HG03175 (cell line): ENCODE measurements at regions not wholly inside any gene's neighbourhood (a gene's known extent, or its start where the extent isn't known, plus 50 kb on each side); places are given as distances from the start of the nearest gene placed in this dataset.
"Not testable (repeated sequence)": the region's sequence is repeated elsewhere in the genome, so short reads cannot be mapped to it uniquely, and the experiment has no call there.

Source experiments
- ATAC-seq: cut with Tn5 transposase; IDR thresholded peaks from one replicate; pipeline ENCODE4 v1.9.1; 2021; ENCODE audit warnings: mild to moderate bottlenecking, moderate library complexity; ENCODE audit not compliant: unreplicated experiment

DNA sequence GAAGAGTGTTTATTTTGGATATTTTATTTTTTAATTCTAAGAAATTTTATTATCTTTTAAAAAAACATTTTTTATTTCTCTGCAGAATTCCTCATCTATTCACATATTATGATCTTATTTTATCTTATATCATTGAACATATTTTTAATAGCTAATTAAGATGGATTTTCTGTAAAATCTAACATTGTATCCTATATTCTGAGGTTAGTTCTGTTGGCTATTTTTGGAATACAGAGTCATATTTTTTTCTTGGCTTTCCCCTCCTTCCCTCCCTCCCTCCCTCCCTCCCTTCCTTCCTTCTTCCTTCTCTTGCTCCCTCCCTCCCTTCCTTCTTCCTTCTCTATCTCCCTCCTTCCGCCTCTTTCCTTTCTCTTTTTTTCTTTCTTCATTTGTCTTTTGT, 2326.6 kb upstream of the RAG2 start:
- no peak for ATAC-seq

DNA sequence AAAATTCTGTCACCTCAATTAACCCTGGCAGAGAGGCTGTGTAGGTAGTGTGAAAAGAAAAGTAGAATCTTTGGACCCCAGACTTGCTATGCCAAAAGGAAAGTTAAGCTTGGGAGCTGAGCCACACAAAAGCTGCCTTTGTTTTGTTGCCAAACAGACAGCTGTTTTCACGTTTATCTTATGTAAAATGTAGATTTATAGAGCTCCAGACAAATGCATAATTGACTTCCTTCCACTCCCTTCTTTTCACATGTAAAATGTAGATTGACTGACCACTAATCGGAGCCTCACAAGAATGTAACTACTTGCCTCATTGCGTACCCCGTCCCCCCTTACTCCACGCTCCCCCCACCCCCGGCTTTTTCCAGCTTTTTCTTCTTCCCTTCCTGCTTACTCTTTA, 2302.2 kb upstream of the RAG2 start:
- no peak for ATAC-seq

DNA sequence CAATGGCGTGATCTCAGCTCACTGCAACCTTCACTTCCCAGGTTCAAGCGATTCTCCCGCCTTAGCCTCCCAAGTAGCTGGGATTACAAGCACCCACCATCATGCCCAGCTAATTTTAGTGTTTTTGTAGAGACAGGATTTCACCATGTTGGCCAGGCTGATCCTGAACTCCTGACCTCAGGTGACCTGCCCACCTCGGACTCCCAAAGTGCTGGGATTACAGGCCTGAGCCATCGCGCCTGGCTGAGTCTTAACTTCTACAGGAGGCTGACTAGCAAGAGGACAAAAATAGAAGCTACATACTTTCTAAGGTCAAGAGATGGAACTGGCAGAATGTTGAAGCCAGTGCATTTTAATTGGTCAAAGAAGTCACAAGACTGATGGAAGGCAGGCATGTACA, 2296.2 kb upstream of the RAG2 start:
- not testable (repeated sequence) for ATAC-seq

DNA sequence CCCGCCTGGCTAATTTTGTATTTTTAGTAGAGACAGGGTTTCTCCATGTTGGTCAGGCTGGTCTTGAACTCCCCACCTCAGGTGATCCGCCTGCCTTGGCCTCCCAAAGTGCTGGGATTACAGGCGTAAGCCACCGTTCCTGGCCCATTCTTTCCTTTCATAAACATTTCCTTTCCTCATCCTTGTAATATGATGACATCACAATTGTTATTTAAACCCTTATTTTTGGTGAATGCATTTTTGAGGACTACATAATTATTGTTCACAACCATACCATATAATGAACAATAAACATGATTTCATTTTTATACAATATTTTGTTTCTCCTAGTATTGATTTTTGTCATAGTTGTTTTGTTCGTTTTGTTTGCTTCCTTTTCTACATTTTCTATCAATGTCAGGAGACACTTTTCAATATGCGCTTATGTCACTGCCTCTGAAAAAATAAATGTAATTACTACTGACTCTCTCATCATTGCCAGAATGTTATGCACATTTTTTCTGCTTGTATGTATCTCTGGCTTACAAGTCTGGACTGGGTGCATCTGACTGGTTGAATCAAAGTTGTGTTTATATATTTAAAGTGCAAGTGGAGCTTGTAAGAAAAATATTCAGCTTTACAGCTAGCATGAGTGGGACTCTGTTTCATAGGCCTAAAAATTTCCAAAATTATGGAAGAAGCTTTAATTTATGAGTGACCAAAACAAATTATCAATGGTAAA, 2286.3 kb upstream of the RAG2 start:
- ATAC-seq, result no peak

DNA sequence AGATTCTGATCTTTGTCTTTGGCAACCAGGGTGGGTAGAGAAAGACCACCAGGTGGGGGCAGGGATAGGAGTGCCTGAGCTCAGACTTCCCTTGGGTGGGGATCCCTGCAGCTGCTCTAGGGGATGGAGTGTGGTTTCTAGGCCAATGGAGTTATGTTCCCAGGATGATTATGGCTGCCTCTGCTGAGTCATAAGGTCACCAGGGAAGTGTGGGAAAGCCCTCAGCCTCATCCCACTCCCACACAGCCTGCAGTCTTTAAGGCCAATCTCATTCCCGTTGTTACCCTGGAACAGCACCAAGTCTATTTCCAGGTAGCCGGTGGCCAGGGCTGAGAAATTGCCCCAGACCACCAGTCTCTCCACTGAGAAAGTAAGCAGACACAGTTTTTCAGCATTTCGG, 2269.3 kb upstream of the RAG2 start:
- no peak for ATAC-seq

- no peak for ATAC-seq
These were observed 2267.9 kb upstream of the RAG2 start for GRCh38 chr11:38865922-38866321.

DNA sequence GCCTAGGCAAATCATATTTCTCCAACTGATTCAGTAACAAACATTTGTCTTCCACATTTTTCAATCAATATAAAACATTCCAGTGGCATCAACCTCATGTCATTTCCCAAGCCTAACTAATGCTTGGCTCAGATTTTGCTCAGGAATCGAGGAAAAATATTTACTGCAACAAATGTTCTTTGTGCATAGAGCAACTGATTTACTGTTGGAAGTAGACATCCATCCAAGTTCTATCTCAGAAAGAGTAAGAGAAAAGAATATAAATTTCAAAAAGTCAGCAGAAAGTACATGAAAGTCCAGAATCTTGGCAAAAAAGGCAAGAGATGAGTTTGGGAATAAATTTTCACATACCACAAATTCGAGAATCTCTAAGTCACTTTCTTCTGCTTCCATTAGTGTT, 2245.0 kb upstream of the RAG2 start:
- no peak for ATAC-seq

DNA sequence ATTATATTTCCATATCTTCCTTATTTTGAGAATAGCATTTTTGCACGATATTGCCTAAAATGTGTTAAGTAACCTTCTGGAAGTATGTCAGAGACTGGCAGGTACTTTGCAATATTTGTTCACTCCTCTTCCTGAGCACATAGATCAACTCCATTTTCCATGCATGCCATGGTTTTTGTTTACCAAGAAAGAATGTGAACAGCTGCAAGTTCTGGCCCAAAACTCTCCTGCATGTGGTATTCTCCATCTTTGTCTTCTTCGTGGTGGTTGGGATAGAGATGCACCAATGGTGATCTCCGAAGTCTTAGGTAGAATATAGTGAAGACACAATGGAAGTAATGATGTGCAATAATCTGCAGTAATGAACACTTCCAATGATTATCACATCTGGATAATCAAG, 2241.0 kb upstream of the RAG2 start:
- ATAC-seq, result no peak

- no peak for ATAC-seq
These were observed 2237.9 kb upstream of the RAG2 start for GRCh38 chr11:38835966-38836365.

GRCh38 chr11:38824573-38824972, 2226.5 kb upstream of the RAG2 start:
- no peak for ATAC-seq

DNA sequence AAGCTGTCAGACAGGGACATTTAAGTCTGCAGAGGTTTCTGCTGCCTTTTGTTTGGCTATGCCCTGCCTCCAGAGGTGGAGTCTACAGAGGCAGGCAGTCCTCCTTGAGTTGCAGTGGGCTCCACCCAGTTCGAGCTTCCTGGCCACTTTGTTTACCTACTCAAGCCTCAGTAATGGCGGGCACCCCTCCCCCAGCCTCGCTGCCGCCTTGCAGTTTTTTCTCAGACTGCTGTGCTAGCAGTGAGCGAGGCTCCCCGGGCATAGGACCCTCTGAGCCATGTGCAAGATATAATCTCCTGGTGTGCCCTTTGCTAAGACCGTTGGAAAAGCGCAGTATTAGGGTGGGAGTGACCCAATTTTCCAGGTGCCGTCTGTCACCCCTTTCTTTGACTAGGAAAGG, 2223.8 kb upstream of the RAG2 start:
- not testable (repeated sequence) for ATAC-seq

DNA sequence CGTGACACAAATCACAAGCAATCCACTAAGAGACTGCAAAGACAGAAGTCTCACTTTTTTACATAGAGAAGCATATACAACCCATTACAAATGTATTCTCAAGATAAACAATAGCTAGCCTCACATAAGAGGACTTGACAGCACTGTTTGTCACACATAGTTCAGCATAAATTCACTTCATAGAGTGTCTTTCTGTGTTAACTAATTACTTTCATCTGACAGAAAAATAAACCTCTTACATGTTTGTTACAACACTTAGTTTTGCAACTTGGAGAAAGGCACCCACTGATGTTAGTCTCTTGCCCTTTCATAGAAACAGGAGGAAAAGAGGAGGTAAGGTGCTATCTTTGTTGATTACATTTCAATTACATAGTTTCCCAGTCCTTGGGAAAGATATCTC, 2221.9 kb upstream of the RAG2 start:
- no peak for ATAC-seq

DNA sequence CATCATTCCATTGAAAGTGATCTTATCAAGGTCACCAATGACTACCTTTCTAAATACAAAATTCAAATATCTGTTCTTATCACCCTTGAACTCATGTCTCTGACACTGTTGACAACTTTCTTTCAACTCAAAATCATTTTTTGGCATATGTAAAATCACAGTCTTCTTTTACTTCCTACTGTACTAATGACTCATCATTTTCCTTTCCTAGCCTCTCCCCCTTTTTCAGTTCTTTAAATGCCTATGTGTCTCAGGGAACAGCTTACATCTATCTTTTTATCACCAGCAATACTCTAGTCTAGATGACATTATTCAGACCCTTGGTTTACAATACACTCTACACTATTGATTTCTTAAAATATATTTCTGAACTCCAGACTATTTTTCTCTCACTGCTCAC, 2220.7 kb upstream of the RAG2 start:
- ATAC-seq, result no peak

DNA sequence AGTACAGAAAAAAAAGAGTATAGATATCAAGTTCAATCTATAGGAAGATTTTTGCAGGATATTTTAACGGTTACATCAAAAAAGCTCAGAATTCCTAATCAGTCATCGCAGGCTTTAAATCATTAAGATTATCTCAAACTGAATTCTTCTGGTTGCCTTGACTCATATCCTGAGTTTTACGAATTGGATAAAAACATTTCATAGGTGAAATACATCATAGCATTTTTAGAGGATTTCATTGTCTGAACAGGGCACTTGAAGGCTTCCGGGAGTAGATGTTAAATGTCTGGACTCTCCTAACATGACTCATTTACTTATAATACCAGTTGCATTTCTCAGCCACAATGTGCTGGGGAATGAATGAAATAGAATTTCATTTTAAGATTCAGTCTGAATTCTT, 2216.6 kb upstream of the RAG2 start:
- no peak for ATAC-seq

DNA sequence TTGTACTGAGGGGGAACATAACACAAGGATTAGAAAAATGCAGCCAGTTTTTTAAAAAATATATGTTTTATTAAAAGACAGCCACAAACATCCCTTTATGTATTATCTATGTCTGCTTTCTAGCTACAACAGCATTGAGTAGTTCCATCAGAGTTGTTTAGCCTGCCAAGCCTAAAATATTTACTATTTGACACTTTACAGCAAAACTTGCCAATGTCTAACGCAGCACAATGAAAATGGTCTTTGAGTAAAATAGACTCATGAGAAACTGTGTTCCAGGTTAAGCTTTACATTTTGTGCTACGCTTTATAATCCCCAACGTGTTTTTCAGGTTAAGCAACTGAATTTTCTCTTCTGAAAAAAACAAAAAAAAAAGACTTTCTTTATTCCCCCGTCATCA, 2211.5 kb upstream of the RAG2 start:
- no peak for ATAC-seq

DNA sequence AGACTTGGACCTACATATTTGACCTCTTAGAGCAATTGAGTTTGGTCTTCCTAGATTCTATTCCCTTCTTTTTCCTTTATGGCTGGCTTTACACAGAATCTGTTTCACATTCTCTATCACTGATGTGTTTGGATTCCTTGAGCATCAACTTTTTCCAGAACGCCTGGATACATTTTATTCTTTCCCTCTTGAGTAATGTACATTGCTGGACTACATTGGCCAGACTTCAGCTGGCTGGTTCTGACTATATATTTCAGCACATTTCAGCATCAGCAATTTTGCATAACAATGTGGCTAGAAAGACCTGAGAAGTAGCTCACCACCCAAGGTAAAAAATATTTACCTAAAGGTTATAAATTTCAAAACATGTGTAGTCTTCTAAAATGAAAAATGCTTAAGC, 2198.2 kb upstream of the RAG2 start:
- ATAC-seq, result no peak

DNA sequence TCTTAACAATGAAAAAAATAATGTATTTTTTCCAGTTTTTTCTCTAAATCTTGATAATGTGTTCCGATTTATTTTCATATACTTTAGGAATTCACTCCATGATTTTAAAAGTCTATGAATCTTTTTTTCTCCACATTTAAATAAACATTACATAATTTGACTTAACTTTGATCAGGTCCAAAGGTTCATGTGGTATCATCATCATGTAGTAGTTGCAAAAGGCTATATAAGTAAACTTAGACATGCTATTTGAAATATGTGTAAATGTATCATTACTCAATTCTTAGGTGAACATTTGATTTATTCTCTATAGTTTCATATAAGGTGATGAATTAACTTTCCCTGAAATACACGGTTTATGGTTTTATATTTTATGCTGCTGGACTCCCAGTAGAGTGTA, 2197.0 kb upstream of the RAG2 start:
- ATAC-seq, result no peak

DNA sequence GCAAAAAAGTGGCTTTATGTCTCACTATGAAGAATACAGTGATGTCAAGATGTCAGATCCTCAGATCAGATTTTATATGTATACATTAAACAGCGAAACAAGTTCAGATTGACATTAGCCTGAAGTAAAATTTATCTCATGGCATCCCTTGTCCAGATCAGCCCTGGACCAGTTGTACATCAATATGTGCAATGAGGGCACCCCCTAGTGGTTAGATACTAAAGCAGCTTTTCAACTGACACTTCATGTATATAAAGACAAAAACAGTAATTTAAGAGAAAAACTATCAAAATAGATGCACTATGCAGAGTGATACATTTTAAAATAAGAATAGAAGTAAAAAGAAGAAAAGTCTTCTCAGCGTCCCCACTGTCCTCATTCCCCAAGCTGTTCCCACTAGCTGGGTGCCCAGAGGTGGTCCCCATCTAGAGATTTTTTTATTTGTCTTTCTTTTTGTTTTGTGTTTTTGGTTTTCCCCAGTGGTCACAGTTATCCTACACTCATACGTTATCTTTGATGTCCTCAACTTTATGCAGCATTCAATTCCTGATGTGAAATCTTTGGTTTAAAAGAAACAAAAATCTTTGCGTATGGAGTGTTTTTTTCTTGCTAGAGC, 2193.4 kb upstream of the RAG2 start:
- ATAC-seq, result peak; percentile 86

DNA sequence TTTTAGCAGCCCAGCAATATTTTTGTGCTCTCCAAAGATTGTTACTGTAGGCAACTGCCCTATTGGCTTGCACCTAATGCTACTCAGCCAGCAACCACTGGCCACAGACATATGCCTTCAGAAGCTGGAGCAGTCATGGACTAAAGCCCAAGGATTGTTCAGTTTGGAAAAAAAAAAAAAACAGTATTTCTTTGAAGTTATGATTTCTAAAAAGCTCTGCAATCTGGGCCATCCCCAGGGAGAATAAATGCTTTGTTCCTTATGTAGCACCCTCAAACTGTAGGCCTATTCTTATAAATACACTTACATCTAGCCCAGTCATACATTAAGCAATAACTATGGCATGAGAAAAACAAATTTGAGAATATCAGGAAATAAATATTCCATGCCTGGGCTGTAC, 2190.5 kb upstream of the RAG2 start:
- ATAC-seq, result no peak

GRCh38 chr11:38784164-38784563, 2186.1 kb upstream of the RAG2 start:
- no peak for ATAC-seq

GRCh38 chr11:38766796-38767195, 2168.8 kb upstream of the RAG2 start:
- no peak for ATAC-seq

DNA sequence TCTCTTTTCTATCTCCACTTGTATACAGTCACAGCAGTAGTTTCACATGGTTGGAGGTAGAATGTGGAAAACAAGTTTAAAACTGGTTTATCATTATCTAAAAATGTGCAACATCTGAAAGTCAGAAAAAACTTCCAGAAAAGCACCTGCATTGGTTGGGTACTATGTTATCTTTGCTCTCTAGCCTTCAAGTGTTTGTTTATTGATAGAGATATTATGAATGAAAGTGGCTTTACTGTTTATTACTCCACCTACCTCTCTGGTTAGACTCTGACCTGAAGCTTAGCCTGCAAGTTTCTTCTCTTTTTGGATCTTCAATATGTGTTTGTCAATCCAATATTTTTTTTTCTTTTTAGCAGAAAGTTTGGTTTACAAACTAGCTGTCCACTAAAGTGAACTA, 2161.4 kb upstream of the RAG2 start:
- no peak for ATAC-seq

- ATAC-seq, result no peak
These were observed 2158.5 kb upstream of the RAG2 start for GRCh38 chr11:38756537-38756936.
